Type B pancreatic cell (in vitro differentiated cells): ENCODE measurements at regions not wholly inside any gene's neighbourhood (a gene's known extent, or its start where the extent isn't known, plus 50 kb on each side); places are given as distances from the start of the nearest gene placed in this dataset.
"Not testable (repeated sequence)": the region's sequence is repeated elsewhere in the genome, so short reads cannot be mapped to it uniquely, and the experiment has no call there.

ENCODE experiments used
- DNase-seq: peaks from one replicate; pipeline ENCODE4 v3.0.0; 2021; ENCODE audit warnings: mixed read lengths; ENCODE audit not compliant: unreplicated experiment; ENCODE audit errors: extremely low spot score
- H3K27ac Mint-ChIP-seq: 2 replicates; pipeline ENCODE4 v1.8.0; 2021; ENCODE audit warnings: mild to moderate bottlenecking, mixed read lengths
- H3K27me3 Mint-ChIP-seq: 2 replicates; pipeline ENCODE4 v1.8.0; 2021; ENCODE audit warnings: mixed read lengths
- H3K36me3 Mint-ChIP-seq: 2 replicates; pipeline ENCODE4 v1.8.0; 2021; ENCODE audit warnings: mixed read lengths
- H3K4me1 Mint-ChIP-seq: one replicate; pipeline ENCODE4 v1.8.0; 2021; ENCODE audit warnings: mixed read lengths; ENCODE audit not compliant: unreplicated experiment
- H3K4me3 Mint-ChIP-seq: 2 replicates; pipeline ENCODE4 v1.8.0; 2021; ENCODE audit warnings: mild to moderate bottlenecking, mixed read lengths
- H3K9me3 Mint-ChIP-seq: 2 replicates; pipeline ENCODE4 v1.8.0; 2021; ENCODE audit warnings: mixed read lengths
- CTCF ChIP-seq: fragments of 200-600 bp; sonication (generic); conservative IDR thresholded peaks from 2 replicates; pipeline ENCODE4 v1.5.0; 2021; ENCODE audit warnings: antibody characterized with exemption, mild to moderate bottlenecking

- no peak overlapping the region for H3K27ac Mint-ChIP-seq
- TF ChIP-seq CTCF = no peak
- no peaks in the 10 kb centered on the region for H3K36me3 Mint-ChIP-seq
- H3K27me3 Mint-ChIP-seq = peaks cover 7% of the 10 kb centered on the region
- no peak overlapping the region for H3K4me3 Mint-ChIP-seq
- H3K9me3 Mint-ChIP-seq = no peaks in the 10 kb centered on the region
- H3K4me1 Mint-ChIP-seq = no peaks in the 10 kb centered on the region
- DNase-seq = no peak
These were observed 61.6 kb upstream of the WDR11 start for GRCh38 chr10:120789303-120790203.

GRCh38 chr10:120791316-120791715, 59.8 kb upstream of the WDR11 start:
- Mint-ChIP-seq H3K36me3 (no peaks in the 10 kb centered on the region), H3K27ac (no peak overlapping the region), H3K9me3 (no peaks in the 10 kb centered on the region), H3K4me3 (no peak overlapping the region), H3K27me3 (peaks cover 7% of the 10 kb centered on the region), H3K4me1 (no peaks in the 10 kb centered on the region)
- no peak for DNase-seq
- no peak for TF ChIP-seq CTCF

GRCh38 chr10:120793088-120793487, 58.1 kb upstream of the WDR11 start:
- Mint-ChIP-seq H3K4me3 (no peak overlapping the region), H3K27me3 (peaks cover 4% of the 10 kb centered on the region), H3K4me1 (no peaks in the 10 kb centered on the region), H3K36me3 (no peaks in the 10 kb centered on the region), H3K9me3 (no peaks in the 10 kb centered on the region), H3K27ac (no peak overlapping the region)
- no peak for TF ChIP-seq CTCF
- DNase-seq = no peak

- peaks cover 4% of the 10 kb centered on the region for H3K27me3 Mint-ChIP-seq
- no peak overlapping the region for H3K4me3 Mint-ChIP-seq
- H3K4me1 Mint-ChIP-seq = no peaks in the 10 kb centered on the region
- H3K9me3 Mint-ChIP-seq = no peaks in the 10 kb centered on the region
- TF ChIP-seq CTCF = no peak
- H3K27ac Mint-ChIP-seq = no peak overlapping the region
- DNase-seq = no peak
- no peaks in the 10 kb centered on the region for H3K36me3 Mint-ChIP-seq
These were observed 56.8 kb upstream of the WDR11 start for GRCh38 chr10:120794390-120794789.

GRCh38 chr10:120798276-120798675, 52.9 kb upstream of the WDR11 start:
- not testable (repeated sequence) for DNase-seq, H3K36me3 Mint-ChIP-seq, H3K4me3 Mint-ChIP-seq, H3K9me3 Mint-ChIP-seq, H3K27ac Mint-ChIP-seq, H3K27me3 Mint-ChIP-seq, H3K4me1 Mint-ChIP-seq

GRCh38 chr10:120799849-120800248, 51.3 kb upstream of the WDR11 start:
- Mint-ChIP-seq H3K4me1 (no peaks in the 10 kb centered on the region), H3K27ac (no peak overlapping the region), H3K4me3 (no peak overlapping the region), H3K36me3 (no peaks in the 10 kb centered on the region), H3K9me3 (no peaks in the 10 kb centered on the region), H3K27me3 (no peaks in the 10 kb centered on the region)
- no peak for TF ChIP-seq CTCF
- DNase-seq = no peak
